Mucosa of descending colon (tissue), 3 donors: ENCODE measurements at regions not wholly inside any gene's neighbourhood (a gene's known extent, or its start where the extent isn't known, plus 50 kb on each side); places are given as distances from the start of the nearest gene placed in this dataset.

Experiments
- ATAC-seq: fragments of 200-7000 bp; cut with Tn5 transposase; one replicate; pipeline ENCODE4 v1.9.1; 2020; ENCODE audit warnings: mild to moderate bottlenecking, moderate library complexity
- DNase-seq, 3 donors: peaks; one replicate each; pipeline ENCODE4 v3.0.0-alpha.2; 2020
- H3K36me3 ChIP-seq: fragments of 200-600 bp; one replicate; pipeline ENCODE4 v1.8.0; 2021; ENCODE audit warnings: low read depth, mild to moderate bottlenecking
- H3K4me1 ChIP-seq: fragments of 200-600 bp; one replicate; pipeline ENCODE4 v1.8.0; 2021; ENCODE audit warnings: low read depth, mild to moderate bottlenecking
- H3K4me3 ChIP-seq: fragments of 200-600 bp; one replicate; pipeline ENCODE4 v1.8.0; 2021; ENCODE audit warnings: mild to moderate bottlenecking
- H3K9me3 ChIP-seq: fragments of 200-600 bp; one replicate; pipeline ENCODE4 v1.8.0; 2021; ENCODE audit warnings: mild to moderate bottlenecking
- CTCF ChIP-seq: fragments of 200-600 bp; IDR thresholded peaks from one replicate; pipeline ENCODE4 v1.8.0; 2022; ENCODE audit warnings: antibody characterized with exemption, mild to moderate bottlenecking
- intact Hi-C, 2 donors: fragments of 100-400 bp; cut with DNase I in 1 of 2; cut with micrococcal nuclease in 1 of 2; formaldehyde crosslinking; loops; one replicate each; pipeline versions ENCODE4 v1.11.0 to v1.11.1; 2022; cut with DNase I, micrococcal nuclease
- donor health status: DM: no; HTN: no; CAD: no; lungs with moderate emphysema.
- donor health status: DM: no; HTN: no; CAD: no.
- donor health status: DM: no; HTN: yes; CAD: no.

- no peak for TF ChIP-seq CTCF
- H3K4me3 ChIP-seq, result no peak overlapping the region
- intact Hi-C loops, result no loop called here
Measured at GRCh38 chr1:198809247-198809646, 170.4 kb downstream of the PTPRC start.

DNA sequence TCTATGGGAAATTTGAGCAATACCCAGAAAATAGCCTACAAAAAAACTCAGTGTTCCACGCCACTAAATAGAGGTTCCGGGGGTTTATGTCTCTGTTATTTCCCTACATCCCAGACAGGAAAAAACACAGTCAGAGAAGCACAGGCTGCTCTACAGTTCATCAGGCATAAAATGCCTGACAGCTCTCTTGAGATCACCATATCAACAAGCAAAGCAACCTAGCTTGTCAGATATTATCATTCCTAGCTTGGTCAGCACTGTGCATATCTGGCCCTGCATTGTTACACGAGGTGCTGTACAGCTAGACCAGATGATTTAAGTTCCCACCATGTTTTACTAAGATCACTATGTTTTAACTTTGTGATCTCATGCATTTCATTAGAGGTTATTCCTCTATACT, 172.6 kb downstream of the PTPRC start:
- intact Hi-C loops, result no loop called here
- TF ChIP-seq CTCF, result no peak
- Histone ChIP-seq H3K9me3 (peaks cover 20% of the 10 kb centered on the region), H3K36me3 (no peaks in the 10 kb centered on the region), H3K4me1 (no peaks in the 10 kb centered on the region), H3K4me3 (no peak overlapping the region)
- ATAC-seq (no peak), DNase-seq (no peak)

More at GRCh38 chr1:198809247-198809646, 170.4 kb downstream of the PTPRC start:
- no peaks in the 10 kb centered on the region for H3K36me3 ChIP-seq
- no peak for DNase-seq
- peaks cover 13% of the 10 kb centered on the region for H3K9me3 ChIP-seq
- no peaks in the 10 kb centered on the region for H3K4me1 ChIP-seq
- no peak for ATAC-seq

DNA sequence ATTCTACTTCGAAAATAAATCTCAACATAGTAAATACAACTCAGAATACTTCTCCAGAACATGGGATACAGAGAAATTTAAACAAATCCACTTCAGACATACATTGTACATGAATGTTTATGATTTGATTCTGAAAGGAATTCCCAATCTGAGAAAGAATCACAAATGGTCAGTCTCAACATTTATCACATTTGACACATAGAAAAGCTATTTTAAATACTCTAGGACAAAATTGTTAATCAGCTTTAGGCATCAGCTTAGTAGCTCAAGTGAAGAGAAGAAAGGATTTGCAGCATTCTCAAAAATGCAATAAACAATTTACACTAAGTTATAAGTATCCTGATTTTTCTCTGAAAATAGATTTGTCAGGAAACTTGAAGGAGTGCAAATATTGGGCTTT, 184.8 kb downstream of the PTPRC start:
- no peaks in the 10 kb centered on the region for H3K9me3 ChIP-seq
- DNase-seq, result no peak
- H3K4me1 ChIP-seq, result no peaks in the 10 kb centered on the region
- no peak for TF ChIP-seq CTCF
- H3K36me3 ChIP-seq, result no peaks in the 10 kb centered on the region
- intact Hi-C loops, result no loop called here
- H3K4me3 ChIP-seq, result no peak overlapping the region
- ATAC-seq, result no peak

DNA sequence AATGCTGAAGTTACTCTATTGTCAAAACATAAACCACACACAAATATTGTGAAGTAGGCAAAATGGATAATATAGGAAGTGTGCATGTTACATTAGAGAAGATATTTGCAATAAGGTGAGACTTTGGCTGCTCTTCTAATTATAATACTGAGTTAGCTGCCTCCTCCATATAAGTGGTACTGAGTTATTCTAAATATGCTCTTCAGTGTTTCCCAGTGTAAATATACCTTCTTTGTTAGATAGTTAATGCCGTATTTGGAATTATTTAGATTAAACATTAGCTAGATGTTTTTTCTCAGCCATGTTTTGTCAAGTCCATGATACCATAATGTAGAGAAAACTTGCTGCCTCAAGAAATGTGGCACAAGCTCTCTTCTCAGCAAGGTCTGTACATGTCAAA, 186.4 kb downstream of the PTPRC start:
- intact Hi-C loops, result no loop called here

GRCh38 chr1:198829356-198829755, 190.5 kb downstream of the PTPRC start:
- TF ChIP-seq CTCF, result no peak
- intact Hi-C loops, result no loop called here
- H3K36me3 ChIP-seq, result no peaks in the 10 kb centered on the region
- no peak for DNase-seq
- no peak overlapping the region for H3K4me3 ChIP-seq
- ATAC-seq, result no peak
- no peaks in the 10 kb centered on the region for H3K4me1 ChIP-seq
- no peaks in the 10 kb centered on the region for H3K9me3 ChIP-seq

More for the DNA sequence above, 186.4 kb downstream of the PTPRC start:
- ATAC-seq (no peak), DNase-seq (no peak)
- no peak for TF ChIP-seq CTCF
- H3K4me3 ChIP-seq, result no peak overlapping the region
- H3K9me3 ChIP-seq, result no peaks in the 10 kb centered on the region
- H3K4me1 ChIP-seq, result no peaks in the 10 kb centered on the region
- no peaks in the 10 kb centered on the region for H3K36me3 ChIP-seq

DNA sequence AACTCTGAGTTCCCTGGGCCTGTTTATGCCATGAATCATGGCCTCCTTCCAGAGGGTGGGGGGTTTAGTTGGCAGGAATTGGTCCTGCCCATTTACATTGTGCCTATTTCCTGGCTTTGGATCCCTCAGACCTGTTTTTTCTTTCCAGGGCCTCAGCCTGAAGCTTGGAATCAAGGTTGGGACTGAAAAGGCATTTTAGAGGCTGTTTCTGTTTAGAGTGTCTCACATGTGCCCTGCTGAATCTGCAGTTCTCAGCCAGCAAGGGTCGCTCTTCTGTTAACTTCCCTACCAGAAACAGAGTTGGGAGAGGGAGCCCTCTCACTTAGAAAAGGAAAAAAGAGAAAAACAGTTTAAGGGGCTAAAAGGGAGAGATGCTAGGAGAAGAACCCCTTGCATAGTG, 191.1 kb downstream of the PTPRC start:
- no peak for TF ChIP-seq CTCF
- no peak for ATAC-seq
- Histone ChIP-seq H3K9me3 (no peaks in the 10 kb centered on the region), H3K4me1 (no peaks in the 10 kb centered on the region), H3K4me3 (no peak overlapping the region), H3K36me3 (no peaks in the 10 kb centered on the region)
- no peak for DNase-seq
- intact Hi-C loops, result no loop called here
